Right lobe of liver (tissue), 4 donors: ENCODE measurements at regions not wholly inside any gene's neighbourhood (a gene's known extent, or its start where the extent isn't known, plus 50 kb on each side); places are given as distances from the start of the nearest gene placed in this dataset.

Experiments used
- CTCF ChIP-seq, 4 donors: fragments of 200-600 bp in 3 of 4; fragments of 450-650 bp in 1 of 4; IDR thresholded peaks; one replicate each; pipeline versions ENCODE4 v1.5.1 to v1.8.0; 2016 to 2022; ENCODE audit warnings: antibody characterized with exemption in 4 of 4, mild to moderate bottlenecking in 2 of 4
- POLR2A ChIP-seq: fragments of 450-650 bp; IDR thresholded peaks from one replicate; pipeline ENCODE4 v1.6.1; 2017; ENCODE audit warnings: antibody characterized with exemption, mild to moderate bottlenecking
- donor health status: DM: no; HTN: no; CAD: no.
- donor health status: DM: no; HTN: no; CAD: no.
- donor health status: DM: no; HTN: yes; CAD: no.

- TF ChIP-seq CTCF (IDR thresholded peaks at IDR 0.05) (no peak), POLR2A (no peak)
Measured at GRCh38 chr13:65416784-65417183, 1813.4 kb downstream of the PCDH9 start.
